Stimulated activated CD8-positive, alpha-beta memory T cell treated with anti-CD3 and anti-CD28 coated beads, Interleukin-12 subunit alpha, Interleukin-12 subunit beta, amount 100 ng/mL, for 4 hours (primary cell): ENCODE measurements at regions not wholly inside any gene's neighbourhood (a gene's known extent, or its start where the extent isn't known, plus 50 kb on each side); places are given as distances from the start of the nearest gene placed in this dataset.

Experiments
- DNase-seq: peaks from one replicate; pipeline ENCODE4 v3.0.0-alpha.2; 2020; ENCODE audit warnings: low read depth

DNA sequence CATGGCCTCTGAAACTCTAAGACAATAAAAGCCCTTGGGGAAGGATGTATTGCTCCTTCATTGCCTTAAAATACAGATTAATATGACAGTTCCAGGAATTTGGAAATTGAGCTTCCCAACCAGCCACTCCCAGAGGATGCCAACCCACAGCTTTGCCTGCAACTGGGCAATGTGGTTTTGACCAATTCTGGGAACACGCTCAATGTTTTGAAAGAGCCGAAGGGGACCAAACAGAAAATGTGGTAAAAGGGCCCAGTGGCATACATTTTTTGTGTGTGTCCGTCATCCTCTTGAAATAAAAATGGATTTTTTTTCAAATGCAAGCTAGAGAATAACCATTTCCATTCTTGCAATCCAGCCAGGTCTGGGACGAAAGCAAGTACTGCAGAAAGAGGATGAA is 88.3 kb upstream of the PLEKHG7 start:
- no peak for DNase-seq

- no peak for DNase-seq
Measured at GRCh38 chr12:92614001-92614400, 88.8 kb upstream of the PLEKHG7 start.

- no peak for DNase-seq
Measured at GRCh38 chr12:92612611-92613010, 90.2 kb upstream of the PLEKHG7 start.

DNA sequence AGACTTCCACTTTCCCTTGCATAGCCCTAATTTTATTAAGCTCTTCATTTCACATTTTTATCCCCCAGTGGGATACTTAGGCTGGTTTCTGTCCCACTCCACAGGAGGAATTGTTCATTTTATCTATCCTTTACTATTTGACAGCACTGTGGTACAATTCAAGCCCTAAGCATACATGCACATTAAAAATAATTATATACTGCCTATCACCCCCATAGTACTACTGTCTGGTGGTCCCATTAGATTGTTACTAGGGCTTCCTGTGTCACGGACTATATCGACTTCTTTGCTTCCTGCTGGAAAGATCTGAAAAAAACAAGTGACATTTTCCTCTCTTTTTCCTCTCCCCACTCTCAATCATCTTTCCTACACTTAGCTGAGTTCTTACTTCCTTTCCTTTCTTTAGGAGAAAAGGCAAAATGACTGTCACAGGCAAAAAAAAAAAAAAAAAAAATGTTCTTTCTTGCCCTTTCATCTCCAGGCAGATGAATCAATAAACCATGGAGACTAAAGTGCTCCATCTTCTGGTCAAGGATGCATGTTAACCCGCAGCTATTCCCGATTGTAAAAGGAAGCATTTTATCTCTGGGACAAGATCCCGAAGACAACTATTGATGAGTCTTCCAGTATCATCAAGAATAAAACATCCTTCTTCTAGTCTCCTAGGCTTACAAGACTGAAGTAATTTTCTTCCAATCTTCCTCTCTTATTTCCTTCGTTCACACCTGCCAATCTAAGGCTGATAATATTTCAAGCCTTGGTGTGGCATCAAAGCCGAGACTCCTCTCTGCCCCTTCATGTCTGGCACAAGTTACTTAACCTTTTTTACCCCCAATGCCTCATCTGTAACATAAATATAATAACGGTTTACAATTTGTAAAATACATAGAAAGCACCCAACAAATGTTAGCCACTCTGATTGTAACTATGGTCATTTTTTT is 94.4 kb upstream of the PLEKHG7 start:
- no peak for DNase-seq

GRCh38 chr12:92606956-92607355 is 95.8 kb upstream of the PLEKHG7 start:
- no peak for DNase-seq

GRCh38 chr12:92605621-92606170 is 97.1 kb upstream of the PLEKHG7 start:
- DNase-seq, result no peak

DNA sequence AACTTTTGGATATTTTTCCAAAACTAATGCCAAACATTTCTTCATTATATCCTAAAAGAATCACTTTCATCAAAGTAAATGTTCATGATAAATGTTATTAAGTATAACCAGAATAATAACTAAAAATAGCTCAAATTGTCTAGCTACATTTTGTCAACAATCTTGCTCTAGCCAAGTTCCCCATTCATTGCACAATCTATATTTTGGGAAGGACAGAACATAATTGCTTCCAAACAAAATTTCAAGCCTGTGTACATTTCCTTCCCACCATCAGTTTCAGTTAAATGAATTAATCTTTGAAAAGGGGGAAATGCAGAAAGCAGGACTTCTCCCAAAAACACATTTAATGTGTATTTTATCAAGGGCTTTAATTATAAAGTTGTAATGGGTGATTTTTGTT is 98.0 kb upstream of the PLEKHG7 start:
- DNase-seq, result no peak

DNA sequence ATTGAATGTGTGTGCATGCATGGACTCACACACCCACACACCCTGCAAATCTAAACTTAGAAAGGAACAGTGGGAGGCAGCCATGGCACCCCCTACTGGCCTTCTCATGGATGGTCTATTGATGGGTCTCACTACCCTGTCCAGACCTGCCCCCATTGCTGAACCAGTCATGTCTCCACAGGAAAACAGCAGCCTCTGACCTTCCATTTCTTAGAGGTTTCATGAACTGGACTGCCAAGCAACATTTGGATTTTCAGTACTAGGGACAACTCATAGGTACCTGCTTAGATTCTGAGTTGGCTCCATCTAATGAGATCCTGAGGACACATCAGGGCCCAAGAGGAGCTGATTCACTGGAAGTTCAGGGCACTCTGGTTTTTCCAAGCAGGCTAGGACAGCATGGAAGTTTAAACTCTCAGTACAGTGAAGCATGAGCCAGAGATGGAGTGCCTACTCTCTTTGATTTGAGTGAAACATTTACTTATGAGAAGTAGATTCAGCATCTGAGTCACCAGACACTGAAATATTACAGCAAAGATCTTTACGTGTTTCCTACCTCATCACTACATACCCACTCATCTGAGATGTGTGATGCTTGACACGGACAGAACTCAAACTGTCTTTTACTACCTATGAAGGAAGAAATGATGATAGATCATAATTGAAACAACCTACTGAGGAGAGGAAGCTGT is 98.9 kb upstream of the PLEKHG7 start:
- DNase-seq, result no peak

DNA sequence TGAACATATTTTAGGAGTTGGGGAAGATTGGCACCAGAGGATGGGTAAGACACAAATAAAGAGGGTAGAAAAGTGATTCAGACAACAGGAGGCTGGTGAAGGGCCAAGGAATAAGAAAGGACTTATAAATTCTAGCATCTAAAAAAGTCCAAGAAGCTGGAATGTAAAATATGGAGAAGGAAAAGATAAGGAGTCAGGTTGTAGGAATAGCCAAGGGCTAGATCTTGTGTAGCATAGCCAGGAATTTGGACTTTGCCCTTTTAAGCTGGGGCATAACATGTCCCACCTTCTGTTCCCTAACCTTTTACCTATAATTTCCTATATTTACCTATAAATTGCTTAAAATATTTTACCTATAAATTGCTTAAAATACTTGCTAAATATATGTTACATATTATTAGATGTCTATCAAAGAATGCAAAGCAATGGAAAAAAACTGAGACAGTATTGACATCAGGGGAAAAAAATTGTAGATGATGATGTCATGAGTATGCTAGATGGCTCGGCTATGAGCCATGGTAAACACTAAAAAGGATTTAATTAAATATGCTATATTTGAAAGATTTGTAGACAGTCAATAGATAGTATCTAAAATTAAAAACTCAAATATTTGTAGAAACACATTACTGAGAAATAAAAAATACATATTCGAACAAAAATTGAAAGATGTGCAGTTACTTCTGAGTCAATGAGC is 99.7 kb upstream of the PLEKHG7 start:
- DNase-seq, result no peak

DNA sequence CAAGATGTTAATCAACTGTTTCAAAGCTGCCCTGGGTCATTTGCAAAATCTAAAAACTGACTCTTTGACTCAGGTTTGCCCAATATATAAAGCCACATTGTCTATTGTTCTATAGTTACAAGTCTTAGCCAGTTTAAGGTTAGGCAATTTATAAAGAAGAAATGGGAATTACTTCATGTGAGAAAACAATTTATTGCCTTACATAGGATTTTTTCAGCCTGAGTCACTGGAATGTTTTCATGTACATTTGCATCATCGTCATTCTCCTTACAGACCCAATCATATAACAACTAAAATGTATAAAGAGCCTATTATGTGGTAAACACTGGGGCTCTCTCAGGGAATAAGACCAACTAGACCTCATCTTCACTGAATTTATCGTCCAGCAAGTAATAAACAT is 100.3 kb upstream of the PLEKHG7 start:
- DNase-seq, result no peak

- DNase-seq, result no peak
Measured at GRCh38 chr12:92601680-92602079, 101.1 kb upstream of the PLEKHG7 start.

- DNase-seq, result no peak
Measured at GRCh38 chr12:92601176-92601575, 101.6 kb upstream of the PLEKHG7 start.

GRCh38 chr12:92600052-92600451 is 102.7 kb upstream of the PLEKHG7 start:
- no peak for DNase-seq

DNA sequence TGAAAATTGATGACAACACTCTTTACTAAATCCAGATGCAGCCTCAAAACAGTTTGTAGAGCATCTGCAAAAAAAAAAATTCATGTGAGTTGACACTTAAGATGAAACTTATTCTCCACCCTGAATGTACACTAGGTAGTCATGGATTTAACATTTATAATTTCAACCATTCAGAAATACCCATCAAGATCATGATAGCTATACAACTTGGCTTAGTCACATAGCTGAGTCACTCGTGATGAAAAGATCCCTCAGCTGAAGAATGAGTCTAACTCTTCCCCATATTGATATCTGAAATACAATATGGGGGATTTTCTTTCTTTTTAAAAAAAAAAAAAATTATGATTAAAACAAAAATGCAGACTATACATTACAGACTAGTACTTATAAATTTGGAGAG is 104.8 kb upstream of the PLEKHG7 start:
- DNase-seq, result no peak

DNA sequence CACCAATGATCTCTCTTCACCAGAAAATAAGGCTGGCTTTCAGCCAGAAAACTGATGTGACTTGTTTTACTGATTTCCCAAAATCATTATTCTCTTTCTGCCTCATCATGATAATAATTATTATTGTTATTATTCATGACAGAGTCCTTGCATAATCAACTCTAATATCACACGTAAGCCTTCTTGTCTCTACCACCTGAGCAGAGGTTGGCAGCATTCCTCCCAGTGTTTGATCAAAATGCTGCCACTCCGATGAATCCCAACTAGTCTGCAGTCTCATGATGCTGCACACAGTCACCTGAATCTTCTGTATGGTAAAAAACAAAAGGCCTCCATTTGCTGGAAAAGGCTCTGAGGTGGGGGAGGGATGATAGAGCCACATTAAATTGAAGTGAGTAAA is 105.7 kb upstream of the PLEKHG7 start:
- DNase-seq, result no peak

DNA sequence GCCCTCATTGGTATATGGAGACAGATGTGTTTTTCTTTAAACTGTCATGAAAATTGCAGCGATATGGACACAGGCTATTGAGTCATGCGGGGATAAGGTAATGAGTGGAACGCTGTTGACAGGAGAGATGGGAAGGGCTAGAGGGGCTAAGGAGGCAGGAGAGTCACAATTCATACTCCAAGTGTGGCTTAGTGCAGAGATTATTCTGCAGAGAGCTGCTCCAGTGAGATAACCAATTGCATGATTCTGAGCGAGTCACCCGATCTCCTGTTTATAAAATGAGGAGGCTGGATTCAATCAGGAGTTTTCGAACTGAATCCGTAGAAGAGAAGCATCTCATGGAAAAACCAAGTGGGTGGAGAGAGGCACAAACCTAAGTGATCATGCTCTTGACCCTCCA is 106.4 kb upstream of the PLEKHG7 start:
- no peak for DNase-seq

DNA sequence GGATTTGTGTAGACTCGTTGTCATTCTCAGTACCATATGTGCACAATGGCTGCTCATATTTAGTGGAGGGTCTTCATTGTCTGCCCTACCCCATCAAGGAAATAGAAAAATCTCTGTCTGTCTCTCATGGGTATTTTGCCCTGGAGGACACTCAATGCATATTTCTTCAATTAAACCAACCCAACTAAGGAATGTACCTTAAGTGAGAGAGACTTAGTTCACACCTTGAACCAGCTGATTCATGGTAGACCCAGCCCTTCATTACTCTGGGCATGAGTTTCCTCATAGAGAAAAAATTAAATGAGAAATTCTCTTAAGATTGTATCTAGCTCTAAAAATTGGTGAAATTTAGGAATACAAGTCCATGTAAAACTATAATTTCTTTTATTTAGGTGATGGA is 107.1 kb upstream of the PLEKHG7 start:
- DNase-seq, result no peak

DNA sequence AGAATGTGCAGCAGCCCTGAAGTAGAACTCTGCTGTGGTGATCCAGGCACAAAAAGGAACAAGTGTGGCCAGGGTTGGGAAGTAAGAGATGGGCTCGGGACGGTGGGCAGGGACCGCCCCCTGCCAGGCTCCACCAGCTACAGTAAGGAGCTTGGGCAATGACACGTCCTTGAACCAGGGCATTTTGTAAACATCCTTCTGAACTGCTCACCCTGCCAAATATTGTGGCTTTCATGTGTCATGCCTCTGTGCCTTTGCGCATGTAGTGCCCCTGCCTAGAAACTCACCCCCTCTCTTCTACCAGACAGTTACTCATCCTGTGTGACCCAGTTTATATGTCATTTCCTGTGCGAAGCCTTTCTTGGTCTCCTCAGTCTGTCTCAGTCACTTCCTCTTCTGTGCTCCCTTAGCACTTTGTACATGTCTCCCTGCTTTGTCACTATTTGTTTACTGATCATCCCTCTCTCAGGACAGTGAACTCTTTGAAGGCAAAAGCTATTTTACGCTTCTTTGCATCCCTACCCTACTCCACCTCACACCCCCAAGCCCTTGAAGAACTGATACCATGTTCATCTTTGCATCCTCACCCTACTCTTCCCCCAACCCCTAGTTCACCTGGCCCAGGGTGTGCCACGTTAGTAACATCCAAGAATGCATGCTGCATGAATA is 108.9 kb upstream of the PLEKHG7 start:
- DNase-seq, result peak; percentile 60

DNA sequence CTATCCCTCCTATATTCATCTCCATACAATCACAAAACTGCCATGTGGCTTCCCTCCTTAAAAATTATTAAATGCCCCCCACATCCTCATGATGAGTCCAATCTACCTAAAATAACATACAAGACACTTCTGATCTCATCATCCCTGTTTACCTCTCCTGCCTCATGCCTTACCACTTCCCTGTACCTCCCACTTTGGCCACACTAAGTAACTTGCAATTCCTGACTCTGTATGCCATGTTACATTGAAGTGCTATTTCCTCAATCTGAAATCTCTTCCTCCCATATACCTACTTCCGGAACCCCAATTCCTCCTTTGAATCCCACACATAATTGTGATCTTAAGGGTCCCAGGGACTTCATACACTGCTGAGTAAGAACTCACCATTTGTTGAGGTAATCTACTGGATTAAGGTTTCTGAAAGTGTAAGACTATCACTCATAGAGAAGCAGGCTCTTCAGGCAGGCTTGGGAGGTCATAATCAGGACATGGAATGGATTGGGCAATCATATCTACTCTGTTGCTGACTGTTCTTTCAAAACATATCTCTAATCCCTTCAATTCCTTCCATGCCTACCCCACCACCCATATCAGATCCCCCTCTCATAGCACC is 117.6 kb upstream of the PLEKHG7 start:
- DNase-seq, result no peak

DNA sequence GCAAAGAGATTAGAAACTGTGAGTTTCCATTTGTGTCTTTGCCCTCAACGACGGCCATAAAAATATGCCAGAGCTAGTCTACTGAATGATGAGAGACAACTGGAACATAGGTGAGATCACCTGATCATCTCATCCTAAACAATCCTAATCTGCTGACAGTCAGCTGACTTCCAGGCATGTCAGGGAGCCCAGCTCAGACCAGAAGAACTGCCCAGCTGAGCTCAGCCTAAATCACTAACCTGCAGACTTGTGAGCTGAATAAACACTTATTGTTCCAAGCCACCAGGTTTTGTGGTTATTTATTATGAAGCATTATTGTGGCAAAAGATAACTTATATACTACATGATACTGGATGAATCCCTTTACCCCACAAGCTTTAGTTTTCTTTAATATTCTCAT is 118.9 kb upstream of the PLEKHG7 start:
- no peak for DNase-seq

GRCh38 chr12:92582893-92583292 is 119.9 kb upstream of the PLEKHG7 start:
- no peak for DNase-seq

DNA sequence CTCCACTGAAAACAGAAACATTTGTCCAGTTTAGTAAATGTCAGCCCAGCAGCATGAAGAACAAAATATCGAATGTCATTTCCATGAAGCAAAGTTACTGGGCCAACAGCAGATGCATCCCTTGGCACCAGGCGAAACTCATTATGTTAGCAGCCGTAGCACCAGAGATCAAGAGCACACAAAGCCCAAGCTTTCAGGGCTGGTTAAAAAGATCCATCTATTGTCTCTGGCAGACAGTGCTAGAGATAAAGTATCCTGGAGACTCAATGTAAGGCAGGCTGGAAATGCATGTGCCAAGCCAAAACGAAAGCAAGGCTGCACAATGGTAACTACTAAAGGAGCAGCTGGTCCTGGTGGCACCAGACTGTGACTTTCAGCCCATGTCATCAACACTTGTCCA is 120.3 kb upstream of the PLEKHG7 start:
- no peak for DNase-seq
